Activated CD8-positive, alpha-beta T cell treated with anti-CD3 and anti-CD28 coated beads for 36 hours (primary cell): ENCODE measurements at regions not wholly inside any gene's neighbourhood (a gene's known extent, or its start where the extent isn't known, plus 50 kb on each side); places are given as distances from the start of the nearest gene placed in this dataset.

Experiments
- ATAC-seq: fragments of 200-7000 bp; cut with Tn5 transposase; one replicate; pipeline ENCODE4 v1.10.0; 2021; ENCODE audit warnings: mild to moderate bottlenecking, moderate library complexity
- CTCF ChIA-PET: fragments of 350-600 bp; sonication (Branson Sonifier 250); formaldehyde crosslinking; loops from one replicate; lab custom pipeline; 2021; ENCODE audit warnings: antibody characterized with exemption; lab: Charles Lee
- POLR2A ChIA-PET: fragments of 350-600 bp; sonication (Branson Sonifier 250); formaldehyde crosslinking; loops from one replicate; lab custom pipeline; 2021; ENCODE audit warnings: antibody characterized with exemption; lab: Charles Lee
- DNase-seq: peaks from one replicate; pipeline ENCODE4 v3.0.0-alpha.2; 2020
- H3K27ac Mint-ChIP-seq: one replicate; pipeline ENCODE4 v1.8.0; 2021; ENCODE audit warnings: mild to moderate bottlenecking, mixed read lengths
- H3K27me3 Mint-ChIP-seq: one replicate; pipeline ENCODE4 v1.8.0; 2021; ENCODE audit warnings: mixed read lengths
- H3K36me3 Mint-ChIP-seq: one replicate; pipeline ENCODE4 v1.8.0; 2021; ENCODE audit warnings: low read depth, mixed read lengths
- H3K4me1 Mint-ChIP-seq: one replicate; pipeline ENCODE4 v1.8.0; 2021; ENCODE audit warnings: low read depth, mixed read lengths
- H3K4me3 Mint-ChIP-seq: one replicate; pipeline ENCODE4 v1.8.0; 2021; ENCODE audit warnings: mild to moderate bottlenecking, moderate library complexity, mixed read lengths
- H3K9me3 Mint-ChIP-seq: one replicate; pipeline ENCODE4 v1.8.0; 2021; ENCODE audit warnings: mixed read lengths
- CTCF ChIP-seq: fragments of 200-600 bp; IDR thresholded peaks from one replicate; pipeline ENCODE4 v1.8.0; 2022; ENCODE audit warnings: antibody characterized with exemption, mild to moderate bottlenecking
- intact Hi-C: fragments of 100-400 bp; cut with micrococcal nuclease; formaldehyde crosslinking; loops from one replicate; pipeline ENCODE4 v1.10.0; 2022

DNA sequence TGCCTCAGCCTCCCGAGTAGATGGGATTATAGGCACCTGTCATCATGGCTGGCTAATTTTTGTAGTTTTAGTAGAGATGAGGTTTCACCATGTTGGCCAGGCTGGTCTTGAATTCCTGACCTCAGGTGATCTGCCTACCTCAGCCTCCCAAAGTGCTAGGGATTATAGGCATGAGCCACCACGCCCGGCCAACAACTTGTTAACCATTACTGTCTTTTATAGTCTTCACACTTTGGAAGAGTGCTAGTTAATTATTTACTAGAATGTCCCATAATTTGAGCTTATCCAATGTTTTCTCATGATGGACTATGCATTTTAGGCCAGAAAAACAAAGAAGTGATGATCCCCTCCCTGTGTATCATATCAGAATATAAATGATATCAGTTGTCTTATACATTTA is 288.6 kb upstream of the CBLB start:
- Mint-ChIP-seq H3K36me3 (no peaks in the 10 kb centered on the region), H3K4me1 (peaks cover 3% of the 10 kb centered on the region), H3K4me3 (no peak overlapping the region), H3K9me3 (peaks cover 1% of the 10 kb centered on the region), H3K27me3 (no peaks in the 10 kb centered on the region), H3K27ac (no peak overlapping the region)
- POLR2A ChIA-PET: no interaction called here
- CTCF ChIA-PET: interaction anchor here (0.9 kb wide), 1 partner anchor 14 kb away, joined by 5 read pairs; no protein-coding TSS in a partner anchor
- no peak for TF ChIP-seq CTCF
- DNase-seq: no peak
- no peak for ATAC-seq
- intact Hi-C loops: no loop called here

DNA sequence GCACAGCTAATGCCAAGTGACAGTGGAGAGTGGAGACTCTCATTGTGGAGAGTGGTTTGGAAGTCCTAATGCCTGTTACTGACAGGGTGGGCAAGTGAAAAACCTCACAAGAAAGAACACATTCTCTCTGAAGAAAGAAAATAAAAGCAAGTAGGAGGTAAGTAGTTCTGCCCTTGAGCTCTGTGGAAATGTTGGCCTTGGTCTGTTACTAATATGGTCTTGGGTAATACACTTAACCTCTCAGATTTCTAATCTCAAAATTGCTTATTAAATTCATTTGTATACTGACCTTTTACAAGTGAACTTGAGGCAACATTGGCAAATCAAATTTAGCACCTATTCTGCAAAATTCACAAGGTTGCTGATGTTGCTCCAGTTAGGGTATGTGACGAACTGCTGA is 291.6 kb upstream of the CBLB start:
- ChIA-PET CTCF (no interaction called here), POLR2A (no interaction called here)
- ATAC-seq (no peak), DNase-seq (no peak)
- Mint-ChIP-seq H3K27me3 (no peaks in the 10 kb centered on the region), H3K4me1 (peaks cover 5% of the 10 kb centered on the region), H3K27ac (no peak overlapping the region), H3K4me3 (no peak overlapping the region), H3K9me3 (peaks cover 7% of the 10 kb centered on the region), H3K36me3 (no peaks in the 10 kb centered on the region)
- intact Hi-C loops: no loop called here
- no peak for TF ChIP-seq CTCF

- ChIA-PET CTCF (no interaction called here), POLR2A (no interaction called here)
- H3K36me3 Mint-ChIP-seq: no peaks in the 10 kb centered on the region
- peaks cover 7% of the 10 kb centered on the region for H3K9me3 Mint-ChIP-seq
- peaks cover 5% of the 10 kb centered on the region for H3K4me1 Mint-ChIP-seq
- intact Hi-C loops: no loop called here
- no peaks in the 10 kb centered on the region for H3K27me3 Mint-ChIP-seq
- no peak for DNase-seq
- no peak overlapping the region for H3K27ac Mint-ChIP-seq
- no peak for ATAC-seq
- TF ChIP-seq CTCF: no peak
- H3K4me3 Mint-ChIP-seq: no peak overlapping the region
Observed at GRCh38 chr3:106161246-106161645, 292.4 kb upstream of the CBLB start.

DNA sequence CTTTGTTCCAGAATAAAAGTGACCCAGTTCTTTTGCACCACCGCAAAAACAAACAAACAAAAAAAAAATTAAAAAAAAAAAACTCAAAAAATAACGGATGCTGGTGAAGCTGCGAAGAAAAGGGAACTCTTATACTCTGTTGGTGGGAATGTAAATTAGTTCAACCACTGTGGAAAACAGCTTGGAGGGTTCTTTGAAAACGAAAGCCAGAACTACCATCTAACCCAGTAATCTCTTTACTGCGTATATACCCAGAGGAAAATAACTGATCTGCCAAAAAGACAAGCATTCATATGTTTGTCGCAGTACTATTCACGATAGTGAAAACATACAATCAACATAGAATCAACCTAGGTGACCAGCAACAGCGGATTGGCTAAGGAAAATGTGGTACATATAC is 298.9 kb upstream of the CBLB start:
- H3K4me1 Mint-ChIP-seq: peaks cover 30% of the 10 kb centered on the region
- CTCF ChIA-PET: interaction anchor here (1.2 kb wide), 1 partner anchor 13 kb away, joined by 4 read pairs; no protein-coding TSS in a partner anchor
- POLR2A ChIA-PET: no interaction called here
- H3K4me3 Mint-ChIP-seq: no peak overlapping the region
- no peak overlapping the region for H3K27ac Mint-ChIP-seq
- TF ChIP-seq CTCF: no peak
- peaks cover 2% of the 10 kb centered on the region for H3K36me3 Mint-ChIP-seq
- no peak for ATAC-seq
- intact Hi-C loops: no loop called here
- DNase-seq: no peak
- H3K9me3 Mint-ChIP-seq: peaks cover 6% of the 10 kb centered on the region
- no peaks in the 10 kb centered on the region for H3K27me3 Mint-ChIP-seq

- CTCF ChIA-PET: interaction anchor here (1.1 kb wide), 1 partner anchor 441 kb away, joined by 3 read pairs; no protein-coding TSS in a partner anchor
- no peak overlapping the region for H3K27ac Mint-ChIP-seq
Observed at GRCh38 chr3:106168962-106169750, 300.3 kb upstream of the CBLB start.

More at GRCh38 chr3:106168962-106169750, 300.3 kb upstream of the CBLB start:
- ATAC-seq (no peak), DNase-seq (no peak)
- no peak for TF ChIP-seq CTCF
- Mint-ChIP-seq H3K4me3 (no peak overlapping the region), H3K27me3 (no peaks in the 10 kb centered on the region), H3K4me1 (peaks cover 39% of the 10 kb centered on the region), H3K36me3 (peaks cover 2% of the 10 kb centered on the region), H3K9me3 (peaks cover under 1% of the 10 kb centered on the region)
- POLR2A ChIA-PET: no interaction called here
- intact Hi-C loops: no loop called here
